ENCODE measurements at regions not wholly inside any gene's neighbourhood (a gene's known extent, or its start where the extent isn't known, plus 50 kb on each side); places are given as distances from the start of the nearest gene placed in this dataset.

DNA sequence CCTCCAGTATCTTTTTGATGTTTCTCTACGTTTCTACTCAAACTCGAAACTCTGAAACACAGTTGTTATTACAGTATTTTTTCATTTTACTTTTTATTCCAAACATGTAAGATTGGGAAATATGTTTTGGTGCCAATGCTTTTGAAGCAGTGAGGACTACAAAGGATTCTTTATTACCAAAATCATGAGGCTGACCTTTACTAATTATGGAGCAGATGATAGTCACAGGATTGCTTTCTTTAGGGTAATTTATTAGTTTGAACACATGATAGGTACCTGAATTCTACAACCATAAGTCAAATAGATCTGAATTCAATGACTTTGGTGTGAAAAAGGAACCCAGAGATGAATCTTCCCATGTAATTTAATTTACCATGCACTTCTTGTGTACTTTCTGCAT lies 2015.1 kb upstream of the C9orf72 start:
- WGBS (ENCODE audit: extremely low coverage, insufficient read length, low lambda C conversion rate): no CpG with 5 or more reads among the region's 2 CpGs
- H3K4me1 Mint-ChIP-seq: peaks cover 3 to 8% of the 10 kb centered on the region in 2 experiments
- no peak overlapping the region for H2AFZ ChIP-seq (ENCODE audit: low read length)

More for the DNA sequence above, 2015.1 kb upstream of the C9orf72 start:
- Histone ChIP-seq H3T11ph (ENCODE audit: low read length) (no peak overlapping the region), H2AK5ac (ENCODE audit: insufficient read length, low read length) (no peak overlapping the region), H4K5ac (ENCODE audit: insufficient read length, low read depth, low read length) (no peak overlapping the region), H3K23me2 (ENCODE audit: insufficient read length, low read depth, low read length, poor library complexity, severe bottlenecking) (no peaks in the 10 kb centered on the region), H4K20me1 (ENCODE audit: control insufficient read depth, insufficient read depth, insufficient read length) (no peaks in the 10 kb centered on the region), H3K79me2 (ENCODE audit: insufficient read depth, low read length) (no peaks in the 10 kb centered on the region), H3K27ac (ENCODE audit: insufficient read length, low read depth, low read length) (no peak overlapping the region), H2BK5ac (ENCODE audit: insufficient read length, low read length) (no peak overlapping the region), H3K9ac (ENCODE audit: extremely low read depth, insufficient read length, low read length) (no peak overlapping the region), H3K18ac (ENCODE audit: insufficient read length, low read depth, low read length) (no peak overlapping the region), H3K23ac (ENCODE audit: insufficient read length, low read depth, low read length) (no peak overlapping the region), H2BK20ac (ENCODE audit: low read depth, low read length, poor library complexity, severe bottlenecking) (no peak overlapping the region), H2BK15ac (ENCODE audit: low read depth, low read length) (no peak overlapping the region), H3K4me1 (ENCODE audit: insufficient read depth, low read length) (no peaks in the 10 kb centered on the region), H3K56ac (ENCODE audit: insufficient read length, low read depth, low read length) (no peak overlapping the region), H3K9me3 (ENCODE audit: control insufficient read depth, low read depth, low read length) (no peaks in the 10 kb centered on the region), H3K14ac (ENCODE audit: insufficient read depth, low read length) (no peak overlapping the region), H4K91ac (ENCODE audit: insufficient read length, low read depth, low read length) (no peak overlapping the region), H2BK12ac (ENCODE audit: insufficient read length, low read depth, low read length) (no peak overlapping the region), H3K4me2 (ENCODE audit: insufficient read depth, insufficient read length, low read length) (no peak overlapping the region), H3K4ac (ENCODE audit: low read depth, low read length) (no peak overlapping the region), H2BK120ac (ENCODE audit: low read depth, low read length, poor library complexity, severe bottlenecking) (no peak overlapping the region), H3K27me3 (ENCODE audit: insufficient read depth, low read length) (no peaks in the 10 kb centered on the region), H3K79me1 (ENCODE audit: insufficient read depth, low read depth, low read length, poor library complexity, severe bottlenecking) (no peaks in the 10 kb centered on the region), H4K8ac (replicated peaks; ENCODE audit: insufficient read length, low read depth, low read length) (no peak overlapping the region)
- Mint-ChIP-seq H3K27ac (no peak overlapping the region), H3K9me3 (peaks cover 4 to 13% of the 10 kb centered on the region in 2 experiments; a peak in 3 of 5 replicates), H3K27me3 (ENCODE audit: low read depth) (no peaks in the 10 kb centered on the region), H3K4me3 (no peak overlapping the region), H3K36me3 (ENCODE audit: insufficient read depth in 1 of 3, low read depth in 3 of 3) (peaks cover 0 to 7% (median 4%) of the 10 kb centered on the region in 3 experiments; a peak in 3 of 7 replicates)
- TF ChIP-seq, protein P1, sequence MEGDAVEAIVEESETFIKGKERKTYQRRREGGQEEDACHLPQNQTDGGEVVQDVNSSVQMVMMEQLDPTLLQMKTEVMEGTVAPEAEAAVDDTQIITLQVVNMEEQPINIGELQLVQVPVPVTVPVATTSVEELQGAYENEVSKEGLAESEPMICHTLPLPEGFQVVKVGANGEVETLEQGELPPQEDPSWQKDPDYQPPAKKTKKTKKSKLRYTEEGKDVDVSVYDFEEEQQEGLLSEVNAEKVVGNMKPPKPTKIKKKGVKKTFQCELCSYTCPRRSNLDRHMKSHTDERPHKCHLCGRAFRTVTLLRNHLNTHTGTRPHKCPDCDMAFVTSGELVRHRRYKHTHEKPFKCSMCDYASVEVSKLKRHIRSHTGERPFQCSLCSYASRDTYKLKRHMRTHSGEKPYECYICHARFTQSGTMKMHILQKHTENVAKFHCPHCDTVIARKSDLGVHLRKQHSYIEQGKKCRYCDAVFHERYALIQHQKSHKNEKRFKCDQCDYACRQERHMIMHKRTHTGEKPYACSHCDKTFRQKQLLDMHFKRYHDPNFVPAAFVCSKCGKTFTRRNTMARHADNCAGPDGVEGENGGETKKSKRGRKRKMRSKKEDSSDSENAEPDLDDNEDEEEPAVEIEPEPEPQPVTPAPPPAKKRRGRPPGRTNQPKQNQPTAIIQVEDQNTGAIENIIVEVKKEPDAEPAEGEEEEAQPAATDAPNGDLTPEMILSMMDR (conservative IDR thresholded peaks at IDR 0.05): no peak
- DNase-seq: no peak

Data from H9 (cell line).